GM20000 (cell line): ENCODE measurements at regions not wholly inside any gene's neighbourhood (a gene's known extent, or its start where the extent isn't known, plus 50 kb on each side); places are given as distances from the start of the nearest gene placed in this dataset.

Experiments used
- DNase-seq: peaks from one replicate; pipeline ENCODE4 v3.0.0; 2012; ENCODE audit warnings: low spot score
- TF ChIP-seq, protein P1 (sequence below): IDR thresholded peaks from 2 replicates; pipeline ENCODE4 v1.5.1; 2012; ENCODE audit warnings: mild to moderate bottlenecking, control low read depth; ENCODE audit errors: extremely low read depth, missing control alignments

GRCh38 chr18:24721388-24721787 is 261.0 kb downstream of the HRH4 start:
- TF ChIP-seq, protein P1, sequence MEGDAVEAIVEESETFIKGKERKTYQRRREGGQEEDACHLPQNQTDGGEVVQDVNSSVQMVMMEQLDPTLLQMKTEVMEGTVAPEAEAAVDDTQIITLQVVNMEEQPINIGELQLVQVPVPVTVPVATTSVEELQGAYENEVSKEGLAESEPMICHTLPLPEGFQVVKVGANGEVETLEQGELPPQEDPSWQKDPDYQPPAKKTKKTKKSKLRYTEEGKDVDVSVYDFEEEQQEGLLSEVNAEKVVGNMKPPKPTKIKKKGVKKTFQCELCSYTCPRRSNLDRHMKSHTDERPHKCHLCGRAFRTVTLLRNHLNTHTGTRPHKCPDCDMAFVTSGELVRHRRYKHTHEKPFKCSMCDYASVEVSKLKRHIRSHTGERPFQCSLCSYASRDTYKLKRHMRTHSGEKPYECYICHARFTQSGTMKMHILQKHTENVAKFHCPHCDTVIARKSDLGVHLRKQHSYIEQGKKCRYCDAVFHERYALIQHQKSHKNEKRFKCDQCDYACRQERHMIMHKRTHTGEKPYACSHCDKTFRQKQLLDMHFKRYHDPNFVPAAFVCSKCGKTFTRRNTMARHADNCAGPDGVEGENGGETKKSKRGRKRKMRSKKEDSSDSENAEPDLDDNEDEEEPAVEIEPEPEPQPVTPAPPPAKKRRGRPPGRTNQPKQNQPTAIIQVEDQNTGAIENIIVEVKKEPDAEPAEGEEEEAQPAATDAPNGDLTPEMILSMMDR, result no peak
- DNase-seq, result no peak

DNA sequence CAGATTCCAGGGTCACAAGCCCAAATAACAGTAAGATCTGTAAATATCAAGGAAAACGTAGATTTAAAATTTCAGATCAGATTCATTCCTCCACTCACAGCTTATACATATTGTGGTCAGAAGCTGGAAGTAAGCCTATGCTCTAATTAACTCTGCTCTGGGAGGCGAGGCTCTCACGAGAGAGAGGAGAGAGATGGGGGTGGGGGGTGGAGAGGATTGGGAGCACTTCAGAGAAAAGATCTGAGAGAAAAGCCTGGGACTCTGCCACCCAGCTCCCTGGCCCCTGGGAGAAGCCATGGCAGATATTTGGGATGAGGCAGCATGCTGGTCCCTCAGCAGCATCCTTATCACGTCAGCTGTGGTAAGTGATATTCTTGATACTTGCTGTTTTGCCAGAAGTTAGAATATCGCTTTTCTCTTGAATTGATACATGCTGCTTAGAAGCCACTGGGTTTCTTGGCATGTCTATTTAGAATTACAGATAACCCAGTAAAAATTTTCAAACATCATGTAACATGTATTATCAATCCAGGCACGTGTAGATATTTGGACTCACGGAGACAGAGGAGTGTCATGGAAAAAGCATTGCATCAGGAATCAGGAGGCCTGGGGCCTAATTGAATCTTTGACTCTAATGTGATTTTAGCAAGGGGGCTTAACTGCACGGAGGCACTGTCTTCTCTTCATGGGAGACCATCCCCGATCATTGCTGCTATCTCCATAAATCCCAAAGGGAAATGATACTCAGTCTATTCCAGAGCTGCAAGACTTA is 265.4 kb downstream of the HRH4 start:
- no peak for DNase-seq
- TF ChIP-seq, protein P1, result no peak

DNA sequence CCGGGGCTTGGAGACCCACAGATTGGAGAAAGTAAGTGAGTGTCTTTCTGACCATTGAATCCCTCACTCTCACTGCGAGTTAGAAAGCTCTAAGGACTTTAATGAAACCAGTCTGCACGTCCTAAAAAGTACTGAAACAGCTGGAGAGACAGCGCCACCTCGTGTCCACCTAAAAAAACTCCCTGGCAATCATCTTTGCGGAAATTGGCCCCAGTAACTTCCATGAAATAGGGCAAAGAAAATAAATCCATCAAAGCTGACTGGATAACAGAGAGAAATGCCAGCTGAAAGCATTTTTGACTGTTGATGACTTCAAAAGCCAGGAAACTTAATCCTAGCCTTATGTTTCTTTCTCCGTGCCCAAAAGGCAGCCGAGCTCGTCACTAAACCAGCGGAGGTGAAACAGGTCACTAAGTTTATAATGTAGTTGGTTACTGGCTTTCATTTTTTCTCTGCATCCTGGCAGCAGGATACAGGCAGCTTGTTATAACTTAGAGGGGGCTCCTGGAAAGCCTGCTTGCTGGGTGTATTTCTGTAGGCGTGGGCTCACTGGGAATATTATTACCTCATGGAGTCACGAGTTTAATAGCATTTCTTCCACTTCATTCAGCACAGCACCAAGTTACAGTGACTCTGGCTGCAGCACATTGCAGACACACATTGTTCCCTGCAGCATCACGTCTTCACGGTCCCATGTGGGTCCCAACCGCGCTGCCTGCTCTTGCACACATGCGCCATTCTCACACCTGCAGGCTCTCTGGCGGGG is 266.5 kb downstream of the HRH4 start:
- TF ChIP-seq, protein P1, result peak; percentile 77
- DNase-seq, result peak; percentile 42

DNA sequence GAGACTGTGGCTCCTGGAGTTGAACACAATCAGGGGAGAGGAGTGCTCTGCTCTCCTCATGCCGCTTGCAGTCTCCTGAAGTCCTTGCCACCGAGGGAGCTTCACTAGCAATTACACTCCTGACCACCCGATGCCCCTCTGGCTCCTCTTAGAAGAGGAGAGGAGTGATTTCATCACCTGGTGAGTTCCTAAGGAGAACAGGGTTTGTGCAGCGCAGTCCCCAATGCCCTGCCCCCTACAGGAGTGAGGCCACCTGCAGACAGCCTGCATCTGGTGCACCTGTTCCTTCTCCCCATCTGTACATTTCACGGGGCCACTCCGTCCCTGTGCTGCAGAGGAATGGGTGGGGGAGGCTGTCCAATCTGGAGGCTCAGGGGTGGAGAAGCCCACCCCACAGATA is 267.2 kb downstream of the HRH4 start:
- no peak for DNase-seq
- TF ChIP-seq, protein P1, result no peak

DNA sequence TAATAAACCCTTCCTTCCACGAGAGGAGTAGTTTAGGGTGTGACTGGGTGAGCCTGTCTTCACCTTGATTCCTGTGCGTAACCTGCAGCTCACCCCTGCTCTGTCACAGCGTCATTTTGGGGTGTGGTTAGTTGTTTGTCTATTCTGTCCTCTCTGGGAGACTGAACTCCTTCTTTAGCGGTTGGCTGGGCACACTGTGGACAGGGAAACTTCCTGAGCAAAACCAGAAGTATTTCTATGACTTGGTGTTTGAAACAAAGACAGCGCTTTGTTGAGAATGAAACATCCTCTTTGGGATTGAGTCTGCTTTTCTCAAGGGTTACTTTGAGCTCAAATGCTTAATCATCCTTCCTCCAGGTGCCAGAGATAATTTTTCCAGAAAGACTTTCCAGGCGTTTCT is 270.7 kb downstream of the HRH4 start:
- TF ChIP-seq, protein P1, result no peak
- no peak for DNase-seq

- TF ChIP-seq, protein P1, result no peak
- DNase-seq, result no peak
These were observed 271.5 kb downstream of the HRH4 start for GRCh38 chr18:24731981-24732380.

DNA sequence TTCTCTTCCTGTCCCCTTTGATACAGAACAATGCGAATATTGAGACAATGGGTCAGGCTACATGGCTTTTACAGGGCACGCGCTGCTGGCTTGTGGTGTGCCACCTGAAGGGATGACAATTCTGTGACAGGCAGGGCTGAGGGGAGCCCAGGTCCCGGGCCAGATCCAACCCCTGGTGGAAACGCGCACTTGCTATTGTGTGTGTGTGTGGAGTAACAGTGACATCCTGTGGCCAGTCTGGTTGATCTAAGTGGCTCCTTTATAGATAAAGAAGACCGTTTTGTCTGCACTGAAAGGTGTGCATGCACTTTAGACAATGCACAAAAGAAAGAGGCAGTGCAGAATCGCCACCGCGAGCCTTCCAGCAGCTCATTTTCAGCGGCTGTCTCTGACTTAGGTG is 273.6 kb downstream of the HRH4 start:
- TF ChIP-seq, protein P1, result no peak
- no peak for DNase-seq
